ENCODE measurements at regions not wholly inside any gene's neighbourhood (a gene's known extent, or its start where the extent isn't known, plus 50 kb on each side); places are given as distances from the start of the nearest gene placed in this dataset.

GRCh38 chr4:159748834-159749444, 646.1 kb downstream of the RAPGEF2 start:
- Mint-ChIP-seq H3K27me3 (no peaks in the 10 kb centered on the region), H3K36me3 (no peaks in the 10 kb centered on the region), H3K27ac (no peak overlapping the region), H3K4me1 (no peaks in the 10 kb centered on the region), H3K4me3 (no peak overlapping the region), H3K9me3 (peaks cover 4% of the 10 kb centered on the region)
- ATAC-seq (ENCODE audit: low read depth), result no peak
- no peak for DNase-seq
- POLR2A ChIA-PET, result no interaction called here

DNA sequence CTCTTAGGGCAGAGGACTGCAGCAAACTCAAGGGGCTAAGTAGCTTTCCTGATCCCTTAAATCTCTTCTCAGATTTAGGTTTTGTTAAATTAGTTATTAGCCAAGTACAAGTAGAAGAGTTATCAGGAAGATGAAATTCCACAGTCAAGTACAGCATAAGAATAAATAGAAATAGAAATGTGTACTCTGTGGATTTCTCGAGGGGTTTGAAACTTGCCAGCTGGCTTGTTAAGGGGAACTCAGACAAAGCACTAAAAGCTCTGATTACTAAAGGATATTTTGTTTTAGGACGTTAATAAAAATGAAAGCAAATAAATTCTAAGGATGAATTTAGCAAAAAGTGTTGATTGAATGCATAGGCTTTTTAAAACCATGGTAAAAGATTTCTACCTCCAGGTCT, 654.6 kb downstream of the RAPGEF2 start:
- no peaks in the 10 kb centered on the region for H3K4me1 Mint-ChIP-seq
- no peak overlapping the region for H3K27ac Mint-ChIP-seq
- ATAC-seq (ENCODE audit: low read depth) (no peak), DNase-seq (no peak)
- POLR2A ChIA-PET, result no interaction called here
- no peaks in the 10 kb centered on the region for H3K9me3 Mint-ChIP-seq
- no peaks in the 10 kb centered on the region for H3K36me3 Mint-ChIP-seq
- H3K4me3 Mint-ChIP-seq, result no peak overlapping the region
- no peaks in the 10 kb centered on the region for H3K27me3 Mint-ChIP-seq

- Mint-ChIP-seq H3K27ac (no peak overlapping the region), H3K27me3 (no peaks in the 10 kb centered on the region), H3K4me1 (no peaks in the 10 kb centered on the region), H3K9me3 (no peaks in the 10 kb centered on the region), H3K4me3 (no peak overlapping the region), H3K36me3 (no peaks in the 10 kb centered on the region)
- POLR2A ChIA-PET, result no interaction called here
- DNase-seq (no peak), ATAC-seq (ENCODE audit: low read depth) (no peak)
Measured at GRCh38 chr4:159758061-159758460, 655.2 kb downstream of the RAPGEF2 start.

- ATAC-seq (ENCODE audit: low read depth) (no peak), DNase-seq (no peak)
- Mint-ChIP-seq H3K27ac (no peak overlapping the region), H3K4me1 (no peaks in the 10 kb centered on the region), H3K36me3 (no peaks in the 10 kb centered on the region), H3K9me3 (no peaks in the 10 kb centered on the region), H3K27me3 (no peaks in the 10 kb centered on the region), H3K4me3 (no peak overlapping the region)
- POLR2A ChIA-PET, result no interaction called here
Measured at GRCh38 chr4:159762672-159763071, 659.8 kb downstream of the RAPGEF2 start.

- Mint-ChIP-seq H3K27ac (no peak overlapping the region), H3K4me3 (no peak overlapping the region)
Measured at GRCh38 chr4:159764343-159764952, 661.6 kb downstream of the RAPGEF2 start.

GRCh38 chr4:159765382-159765781, 662.5 kb downstream of the RAPGEF2 start:
- Mint-ChIP-seq H3K27me3 (no peaks in the 10 kb centered on the region), H3K4me3 (no peak overlapping the region), H3K27ac (no peak overlapping the region), H3K4me1 (no peaks in the 10 kb centered on the region), H3K9me3 (no peaks in the 10 kb centered on the region), H3K36me3 (no peaks in the 10 kb centered on the region)
- POLR2A ChIA-PET, result no interaction called here
- ATAC-seq (ENCODE audit: low read depth) (no peak), DNase-seq (no peak)

More at GRCh38 chr4:159764343-159764952, 661.6 kb downstream of the RAPGEF2 start:
- POLR2A ChIA-PET, result no interaction called here
- Mint-ChIP-seq H3K9me3 (no peaks in the 10 kb centered on the region), H3K36me3 (no peaks in the 10 kb centered on the region), H3K4me1 (no peaks in the 10 kb centered on the region), H3K27me3 (no peaks in the 10 kb centered on the region)
- DNase-seq (no peak), ATAC-seq (ENCODE audit: low read depth) (no peak)

GRCh38 chr4:159766241-159766640, 663.4 kb downstream of the RAPGEF2 start:
- Mint-ChIP-seq H3K27me3 (no peaks in the 10 kb centered on the region), H3K4me1 (no peaks in the 10 kb centered on the region), H3K9me3 (no peaks in the 10 kb centered on the region), H3K4me3 (no peak overlapping the region), H3K36me3 (no peaks in the 10 kb centered on the region), H3K27ac (no peak overlapping the region)
- DNase-seq (no peak), ATAC-seq (ENCODE audit: low read depth) (no peak)
- POLR2A ChIA-PET, result no interaction called here

DNA sequence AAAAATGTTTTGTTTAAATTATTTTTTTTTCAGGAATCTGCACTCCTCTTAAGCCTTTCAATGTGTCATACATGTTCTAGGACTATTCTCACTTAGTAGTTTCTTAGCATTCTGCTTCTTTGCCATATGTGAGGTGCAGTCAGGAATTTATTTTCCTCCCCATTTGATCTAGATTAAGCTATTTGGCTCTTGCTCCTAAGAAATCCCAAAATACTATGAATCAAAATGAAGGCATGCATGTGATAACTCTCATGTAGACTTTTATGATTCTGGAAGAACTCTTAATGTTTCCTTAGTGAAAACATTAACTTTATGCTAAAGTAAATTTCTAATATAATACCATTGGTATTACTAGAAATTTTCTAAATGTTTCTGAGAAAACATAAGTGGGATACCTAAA, 664.5 kb downstream of the RAPGEF2 start:
- no peak overlapping the region for H3K27ac Mint-ChIP-seq
- no peaks in the 10 kb centered on the region for H3K27me3 Mint-ChIP-seq
- no peaks in the 10 kb centered on the region for H3K36me3 Mint-ChIP-seq
- DNase-seq (no peak), ATAC-seq (ENCODE audit: low read depth) (no peak)
- POLR2A ChIA-PET, result no interaction called here
- no peaks in the 10 kb centered on the region for H3K4me1 Mint-ChIP-seq
- H3K9me3 Mint-ChIP-seq, result no peaks in the 10 kb centered on the region
- no peak overlapping the region for H3K4me3 Mint-ChIP-seq

- DNase-seq, result no peak
- Mint-ChIP-seq H3K4me3 (no peak overlapping the region), H3K27ac (no peak overlapping the region), H3K27me3 (no peaks in the 10 kb centered on the region), H3K9me3 (no peaks in the 10 kb centered on the region), H3K4me1 (no peaks in the 10 kb centered on the region), H3K36me3 (no peaks in the 10 kb centered on the region)
- no peak for ATAC-seq (ENCODE audit: low read depth)
- POLR2A ChIA-PET, result no interaction called here
Measured at GRCh38 chr4:159768016-159768415, 665.1 kb downstream of the RAPGEF2 start.

DNA sequence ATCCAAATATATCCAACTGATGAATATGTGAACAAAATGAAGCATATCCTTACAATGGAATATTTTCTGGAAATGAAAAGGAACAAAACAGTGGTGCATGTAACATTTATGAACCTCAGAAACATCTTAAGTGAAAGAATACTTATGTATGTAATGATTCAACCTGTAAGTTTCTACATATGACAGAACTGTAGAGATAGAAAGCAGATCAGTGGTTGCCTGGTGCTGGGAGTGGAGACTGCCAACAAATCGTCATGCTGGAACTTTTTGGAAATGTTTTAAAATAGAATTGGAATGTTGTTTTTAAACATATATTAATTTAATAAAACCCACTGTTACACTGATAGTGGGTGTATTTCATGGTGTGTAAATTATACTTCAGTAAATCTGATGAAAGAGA, 667.5 kb downstream of the RAPGEF2 start:
- Mint-ChIP-seq H3K9me3 (no peaks in the 10 kb centered on the region), H3K27ac (no peak overlapping the region), H3K4me1 (no peaks in the 10 kb centered on the region), H3K4me3 (no peak overlapping the region), H3K27me3 (no peaks in the 10 kb centered on the region), H3K36me3 (no peaks in the 10 kb centered on the region)
- DNase-seq (no peak), ATAC-seq (ENCODE audit: low read depth) (no peak)
- POLR2A ChIA-PET, result no interaction called here

GRCh38 chr4:159770969-159771368, 668.1 kb downstream of the RAPGEF2 start:
- POLR2A ChIA-PET, result no interaction called here
- Mint-ChIP-seq H3K27ac (no peak overlapping the region), H3K27me3 (no peaks in the 10 kb centered on the region), H3K4me3 (no peak overlapping the region), H3K4me1 (no peaks in the 10 kb centered on the region), H3K36me3 (no peaks in the 10 kb centered on the region), H3K9me3 (no peaks in the 10 kb centered on the region)
- DNase-seq (no peak), ATAC-seq (ENCODE audit: low read depth) (no peak)

GRCh38 chr4:159776961-159777360, 674.1 kb downstream of the RAPGEF2 start:
- Mint-ChIP-seq H3K27ac (no peak overlapping the region), H3K9me3 (no peaks in the 10 kb centered on the region), H3K36me3 (no peaks in the 10 kb centered on the region), H3K27me3 (no peaks in the 10 kb centered on the region), H3K4me3 (no peak overlapping the region), H3K4me1 (no peaks in the 10 kb centered on the region)
- no peak for DNase-seq
- POLR2A ChIA-PET, result no interaction called here
- ATAC-seq (ENCODE audit: low read depth), result no peak

DNA sequence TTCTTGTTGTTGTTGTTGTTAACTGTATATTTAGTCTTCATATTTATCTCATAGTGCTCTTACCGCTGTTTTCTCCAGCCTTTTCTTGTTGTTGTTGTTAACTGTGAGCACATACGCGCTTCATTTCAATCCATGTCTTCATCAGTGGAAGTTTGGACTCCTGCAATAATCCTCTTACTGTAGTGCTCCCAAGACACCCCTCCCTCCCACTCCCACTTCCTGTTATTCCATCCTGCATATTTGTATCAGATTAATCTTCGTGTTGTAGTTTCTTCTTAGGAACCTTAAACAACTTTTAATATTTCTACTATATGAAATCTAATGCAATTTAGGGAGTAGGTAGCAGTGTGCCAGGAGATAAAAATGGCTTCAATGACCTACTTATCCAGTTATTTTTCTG, 674.8 kb downstream of the RAPGEF2 start:
- H3K36me3 Mint-ChIP-seq, result no peaks in the 10 kb centered on the region
- no peak overlapping the region for H3K27ac Mint-ChIP-seq
- no peak for DNase-seq
- no peaks in the 10 kb centered on the region for H3K9me3 Mint-ChIP-seq
- H3K4me3 Mint-ChIP-seq, result no peak overlapping the region
- POLR2A ChIA-PET, result no interaction called here
- H3K27me3 Mint-ChIP-seq, result no peaks in the 10 kb centered on the region
- no peaks in the 10 kb centered on the region for H3K4me1 Mint-ChIP-seq
- no peak for ATAC-seq (ENCODE audit: low read depth)

GRCh38 chr4:159778298-159778697, 675.4 kb downstream of the RAPGEF2 start:
- no peaks in the 10 kb centered on the region for H3K27me3 Mint-ChIP-seq
- no peak for DNase-seq

GRCh38 chr4:159779716-159780115, 676.8 kb downstream of the RAPGEF2 start:
- Mint-ChIP-seq H3K4me3 (no peak overlapping the region), H3K4me1 (no peaks in the 10 kb centered on the region), H3K27me3 (no peaks in the 10 kb centered on the region), H3K36me3 (no peaks in the 10 kb centered on the region), H3K27ac (no peak overlapping the region), H3K9me3 (no peaks in the 10 kb centered on the region)
- POLR2A ChIA-PET, result no interaction called here
- ATAC-seq (ENCODE audit: low read depth) (no peak), DNase-seq (no peak)

More at GRCh38 chr4:159778298-159778697, 675.4 kb downstream of the RAPGEF2 start:
- H3K9me3 Mint-ChIP-seq, result no peaks in the 10 kb centered on the region
- H3K4me1 Mint-ChIP-seq, result no peaks in the 10 kb centered on the region
- no peak overlapping the region for H3K4me3 Mint-ChIP-seq
- no peaks in the 10 kb centered on the region for H3K36me3 Mint-ChIP-seq
- ATAC-seq (ENCODE audit: low read depth), result no peak
- H3K27ac Mint-ChIP-seq, result no peak overlapping the region
- POLR2A ChIA-PET, result no interaction called here
